ENCODE measurements at regions not wholly inside any gene's neighbourhood (a gene's known extent, or its start where the extent isn't known, plus 50 kb on each side); places are given as distances from the start of the nearest gene placed in this dataset.

DNA sequence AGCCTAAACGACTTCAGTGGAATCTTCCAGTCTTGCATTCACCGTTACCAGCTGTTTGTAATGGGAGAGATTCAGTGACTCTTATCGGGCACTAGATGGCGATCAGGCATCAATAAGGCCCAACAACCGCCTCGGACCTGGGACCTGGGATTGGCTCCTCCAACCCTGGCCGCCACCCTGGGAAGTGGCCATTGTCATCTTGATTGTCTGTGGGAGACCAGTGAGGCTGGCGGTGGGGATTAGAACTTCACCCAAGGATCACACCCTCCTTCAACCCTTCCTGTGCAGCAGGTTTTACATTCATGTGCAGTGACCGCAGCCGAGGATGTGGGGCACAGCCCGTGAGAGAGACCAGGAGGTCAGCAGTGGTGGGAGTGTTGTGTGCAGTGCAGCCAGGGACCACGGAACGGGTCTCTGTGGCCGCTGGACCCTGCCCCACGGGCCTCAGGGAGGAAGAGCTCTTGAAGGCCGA is 85.3 kb downstream of the SPP2 start:
- in situ Hi-C loops (cut with MboI; ENCODE audit: low sequenced_read_pairs) = loop anchor here (10.0 kb wide), 1 partner anchor 359 kb away; the partner anchor contains the start of gene ARL4C

DNA sequence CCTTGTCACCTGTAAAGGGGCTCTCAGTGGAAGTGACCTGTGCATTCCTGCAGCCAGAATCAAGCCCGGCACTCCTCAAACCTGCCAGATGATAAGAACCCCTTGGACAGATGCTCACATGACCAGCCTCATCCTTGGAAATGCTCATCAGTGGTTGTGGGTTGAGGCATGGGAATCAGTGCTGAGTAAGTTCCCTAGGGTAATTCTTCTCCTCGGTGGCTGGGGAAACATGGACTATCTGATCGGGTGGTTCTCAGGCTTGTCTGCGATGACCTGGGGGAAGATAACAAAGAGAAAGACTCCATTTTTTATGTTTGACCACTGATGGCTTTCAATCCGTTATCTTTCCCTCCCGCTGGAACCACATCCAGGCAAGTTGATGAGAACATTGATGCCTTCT is 84.0 kb downstream of the SPP2 start:
- in situ Hi-C loops (cut with MboI; ENCODE audit: low sequenced_read_pairs) = loop anchor here (10.0 kb wide), 1 partner anchor 360 kb away; the partner anchor contains the start of gene ARL4C

DNA sequence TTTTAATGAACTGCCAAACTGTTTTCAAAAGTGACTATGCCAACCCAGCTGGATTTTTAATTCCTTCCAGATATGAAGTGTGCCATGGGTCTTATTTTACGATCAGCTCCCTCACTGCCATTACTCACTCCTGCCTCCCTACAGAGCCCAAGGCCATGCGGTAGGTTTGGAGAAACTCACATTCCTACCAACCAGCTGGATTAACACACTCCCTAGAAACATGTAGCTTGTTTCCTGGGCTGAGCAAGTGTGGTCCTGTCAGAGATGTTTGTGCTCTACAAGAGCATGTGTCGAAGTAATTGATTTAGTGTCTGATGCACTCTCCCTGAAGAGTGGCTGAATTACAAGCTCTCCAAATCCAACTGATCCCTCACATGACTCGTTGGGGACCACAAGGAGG is 82.5 kb downstream of the SPP2 start:
- in situ Hi-C loops (cut with MboI; ENCODE audit: low sequenced_read_pairs) = loop anchor here (10.0 kb wide), 1 partner anchor 362 kb away; the partner anchor contains the start of gene ARL4C

DNA sequence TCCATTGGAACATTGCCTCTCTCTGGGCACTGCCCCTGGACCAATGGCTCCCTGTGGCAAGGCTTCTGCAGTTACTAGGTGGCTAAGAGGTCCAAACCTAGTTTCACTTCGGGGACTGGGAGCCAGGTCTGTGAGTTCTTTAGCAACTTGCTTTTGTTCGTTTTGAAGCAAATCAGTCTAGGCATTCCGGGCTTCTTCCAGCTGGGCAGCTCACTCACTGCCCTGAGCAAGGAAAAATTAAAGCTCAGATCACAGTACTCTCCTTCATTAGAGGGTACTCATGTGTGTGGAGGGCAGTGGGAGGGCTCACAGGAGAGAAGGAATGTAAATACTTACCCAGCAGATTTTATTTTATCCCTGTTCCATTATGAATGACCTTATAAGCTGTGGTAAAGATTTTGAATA is 80.3 kb downstream of the SPP2 start:
- in situ Hi-C loops (cut with MboI; ENCODE audit: low sequenced_read_pairs) = loop anchor here (10.0 kb wide), 1 partner anchor 364 kb away; the partner anchor contains the start of gene ARL4C

- in situ Hi-C loops (cut with MboI; ENCODE audit: low sequenced_read_pairs) = no loop called here
Measured at GRCh38 chr2:234128606-234129005, 78.1 kb downstream of the SPP2 start.

All from HL-60/S4 treated with phorbol 12-myristate 13-acetate at 8.2 ng/mL for 4 days and 3 days (cell line).